Panc1 (cell line): ENCODE measurements at regions not wholly inside any gene's neighbourhood (a gene's known extent, or its start where the extent isn't known, plus 50 kb on each side); places are given as distances from the start of the nearest gene placed in this dataset.

Experiments used
- ATAC-seq: fragments of 200-7000 bp; cut with Tn5 transposase; 2 replicates; pipeline ENCODE4 v1.9.1; 2020; ENCODE audit warnings: mild to moderate bottlenecking, moderate library complexity
- BruUV-seq: library from RNA; stranded (reverse); fragments of 400-500 nt; replicated peaks from 2 replicates; lab custom pipeline; 2021; lab: Mats Ljungman, UMichigan
- CTCF ChIA-PET: fragments of 300-600 bp; sonication (Branson Sonifier 250); formaldehyde crosslinking; loops from one replicate; lab custom pipeline; 2022; ENCODE audit warnings: antibody characterized with exemption; lab: Charles Lee
- POLR2A ChIA-PET: fragments of 300-600 bp; sonication (Branson Sonifier 250); formaldehyde crosslinking; loops from one replicate; lab custom pipeline; 2022; ENCODE audit warnings: antibody characterized with exemption; lab: Charles Lee
- DNase-seq: peaks from one replicate; pipeline ENCODE4 v3.0.0-alpha.2; 2010; ENCODE audit warnings: low read depth, low spot score
- H3K27ac ChIP-seq: 2 replicates; pipeline ENCODE4 v1.5.1; 2011; ENCODE audit warnings: mild to moderate bottlenecking, low read length, inconsistent platforms
- H3K27me3 ChIP-seq: fragments of 200-500 bp; sonication (Bioruptor generic); 2 replicates; pipeline ENCODE4 v1.6.0; 2014; ENCODE audit warnings: low read length, inconsistent platforms; ENCODE audit not compliant: control insufficient read depth, insufficient read depth
- H3K36me3 ChIP-seq: fragments of 200-500 bp; sonication (Bioruptor generic); 2 replicates; pipeline ENCODE4 v1.5.1; 2014; ENCODE audit warnings: inconsistent platforms, mild to moderate bottlenecking, low read length, moderate library complexity; ENCODE audit not compliant: control insufficient read depth, insufficient read depth
- H3K4me1 ChIP-seq: 2 replicates; pipeline ENCODE4 v1.5.1; 2011; ENCODE audit warnings: inconsistent platforms, mild to moderate bottlenecking, low read length, moderate library complexity; ENCODE audit not compliant: control insufficient read depth, insufficient read depth
- H3K4me3 ChIP-seq, 2 experiments: 2 replicates each; pipeline ENCODE4 v1.5.1; 2011 to 2012; ENCODE audit warnings: low read depth in 2 of 2, low read length in 2 of 2, mild to moderate bottlenecking in 2 of 2, inconsistent platforms in 1 of 2, moderate library complexity in 1 of 2
- H3K9me3 ChIP-seq: fragments of 200-500 bp; sonication (Bioruptor generic); 2 replicates; pipeline ENCODE4 v1.5.1; 2014; ENCODE audit warnings: low read depth, mild to moderate bottlenecking, inconsistent platforms, low read length, moderate library complexity; ENCODE audit not compliant: control insufficient read depth, insufficient read depth
- POLR2AphosphoS5 ChIP-seq: IDR thresholded peaks from 2 replicates; pipeline ENCODE4 v1.6.1; 2012; ENCODE audit warnings: mild to moderate bottlenecking, low read depth, low read length, moderate library complexity
- SIN3A ChIP-seq: IDR thresholded peaks from 2 replicates; pipeline ENCODE4 v1.6.1; 2012; ENCODE audit warnings: low read depth, mild to moderate bottlenecking, low read length, moderate library complexity, borderline replicate concordance; ENCODE audit not compliant: insufficient read depth
- in situ Hi-C: cut with HindIII; loops from 2 replicates; pipeline ENCODE4 v1.10.0; 2016; ENCODE audit warnings: low sequenced_read_pairs, low pct_unique_long_range_greater_than_20kb
- intact Hi-C: fragments of 100-400 bp; cut with micrococcal nuclease; formaldehyde crosslinking; loops from one replicate; pipeline ENCODE4 v1.10.0; 2022; ENCODE audit not compliant: unreplicated experiment
- TF ChIP-seq, protein P1 (sequence below), 2 experiments: IDR thresholded peaks; 2 replicates each; pipeline ENCODE4 v1.6.1; 2011 to 2012; ENCODE audit warnings: low read depth in 2 of 2, control low read depth in 1 of 2, low read length in 1 of 2, mild to moderate bottlenecking in 1 of 2, moderate library complexity in 1 of 2; ENCODE audit not compliant: insufficient read depth in 1 of 2

GRCh38 chr2:74066491-74067203, 81.1 kb downstream of the BOLA3 start:
- TF ChIP-seq SIN3A: no peak
- TF ChIP-seq, protein P1, sequence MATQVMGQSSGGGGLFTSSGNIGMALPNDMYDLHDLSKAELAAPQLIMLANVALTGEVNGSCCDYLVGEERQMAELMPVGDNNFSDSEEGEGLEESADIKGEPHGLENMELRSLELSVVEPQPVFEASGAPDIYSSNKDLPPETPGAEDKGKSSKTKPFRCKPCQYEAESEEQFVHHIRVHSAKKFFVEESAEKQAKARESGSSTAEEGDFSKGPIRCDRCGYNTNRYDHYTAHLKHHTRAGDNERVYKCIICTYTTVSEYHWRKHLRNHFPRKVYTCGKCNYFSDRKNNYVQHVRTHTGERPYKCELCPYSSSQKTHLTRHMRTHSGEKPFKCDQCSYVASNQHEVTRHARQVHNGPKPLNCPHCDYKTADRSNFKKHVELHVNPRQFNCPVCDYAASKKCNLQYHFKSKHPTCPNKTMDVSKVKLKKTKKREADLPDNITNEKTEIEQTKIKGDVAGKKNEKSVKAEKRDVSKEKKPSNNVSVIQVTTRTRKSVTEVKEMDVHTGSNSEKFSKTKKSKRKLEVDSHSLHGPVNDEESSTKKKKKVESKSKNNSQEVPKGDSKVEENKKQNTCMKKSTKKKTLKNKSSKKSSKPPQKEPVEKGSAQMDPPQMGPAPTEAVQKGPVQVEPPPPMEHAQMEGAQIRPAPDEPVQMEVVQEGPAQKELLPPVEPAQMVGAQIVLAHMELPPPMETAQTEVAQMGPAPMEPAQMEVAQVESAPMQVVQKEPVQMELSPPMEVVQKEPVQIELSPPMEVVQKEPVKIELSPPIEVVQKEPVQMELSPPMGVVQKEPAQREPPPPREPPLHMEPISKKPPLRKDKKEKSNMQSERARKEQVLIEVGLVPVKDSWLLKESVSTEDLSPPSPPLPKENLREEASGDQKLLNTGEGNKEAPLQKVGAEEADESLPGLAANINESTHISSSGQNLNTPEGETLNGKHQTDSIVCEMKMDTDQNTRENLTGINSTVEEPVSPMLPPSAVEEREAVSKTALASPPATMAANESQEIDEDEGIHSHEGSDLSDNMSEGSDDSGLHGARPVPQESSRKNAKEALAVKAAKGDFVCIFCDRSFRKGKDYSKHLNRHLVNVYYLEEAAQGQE (IDR thresholded peaks at IDR 0.05; ENCODE audit: insufficient read depth in 1 of 2, low read depth in 2 of 2, low read length in 1 of 2): no peak
- H3K36me3 ChIP-seq: no peaks in the 10 kb centered on the region
- H3K9me3 ChIP-seq: no peaks in the 10 kb centered on the region
- DNase-seq (no peak), ATAC-seq (no peak)
- H3K4me3 ChIP-seq: no peak overlapping the region
- no peaks in the 10 kb centered on the region for H3K27me3 ChIP-seq
- H3K4me1 ChIP-seq: no peaks in the 10 kb centered on the region
- ChIA-PET CTCF (no interaction called here), POLR2A (interaction anchor here (0.5 kb wide), 1 partner anchor 48 kb away, joined by 6 read pairs; no protein-coding TSS in a partner anchor)
- in situ Hi-C loops: no loop called here
- no TSS peak for BruUV-seq
- intact Hi-C loops: no loop called here
- no peak overlapping the region for H3K27ac ChIP-seq

- Histone ChIP-seq H3K27ac (no peak overlapping the region), H3K4me3 (no peak overlapping the region), H3K36me3 (no peaks in the 10 kb centered on the region), H3K4me1 (no peaks in the 10 kb centered on the region), H3K9me3 (no peaks in the 10 kb centered on the region), H3K27me3 (no peaks in the 10 kb centered on the region)
- in situ Hi-C loops (no loop called here), intact Hi-C loops (no loop called here)
- no peak for DNase-seq
- no peak for ATAC-seq
- CTCF ChIA-PET: no interaction called here
- POLR2A ChIA-PET: interaction anchor here (0.5 kb wide), 1 partner anchor 49 kb away, joined by 6 read pairs; no protein-coding TSS in a partner anchor
- TF ChIP-seq POLR2AphosphoS5: no peak
- TF ChIP-seq SIN3A: no peak
- TF ChIP-seq, protein P1 (IDR thresholded peaks at IDR 0.05; ENCODE audit: insufficient read depth in 1 of 2, low read depth in 2 of 2, low read length in 1 of 2): no peak
- BruUV-seq: no TSS peak
These were observed 80.4 kb downstream of the BOLA3 start for GRCh38 chr2:74067221-74067747.
